ENCODE measurements at regions not wholly inside any gene's neighbourhood (a gene's known extent, or its start where the extent isn't known, plus 50 kb on each side); places are given as distances from the start of the nearest gene placed in this dataset.

DNA sequence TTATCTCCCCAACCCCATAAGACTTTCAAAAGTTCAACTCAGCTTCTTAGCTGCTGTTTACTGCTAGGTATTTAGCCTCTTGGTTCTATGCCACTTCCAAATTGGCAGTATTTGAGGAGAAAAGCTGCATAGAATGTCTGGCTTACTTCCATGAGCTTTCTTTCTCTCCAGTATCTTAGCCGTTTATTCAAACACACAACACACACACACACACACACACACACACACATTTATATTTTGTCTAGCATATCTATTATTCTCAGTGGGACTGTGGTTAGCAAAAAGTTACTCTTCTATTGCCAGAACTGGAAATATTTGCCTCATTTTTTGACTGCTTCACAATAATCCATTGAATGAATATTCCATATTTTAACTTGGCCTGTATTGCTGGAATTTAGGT, 634.2 kb upstream of the IMPG1 start:
- no peaks in the 10 kb centered on the region for H3K27me3 ChIP-seq (replicated peaks; ENCODE audit: control insufficient read depth, insufficient read depth, low read length)
- Mint-ChIP-seq H3K9me3 (ENCODE audit: unreplicated experiment) (no peaks in the 10 kb centered on the region), H3K27me3 (ENCODE audit: insufficient read depth, unreplicated experiment) (no peaks in the 10 kb centered on the region), H3K4me3 (ENCODE audit: unreplicated experiment) (no peak overlapping the region), H3K36me3 (ENCODE audit: insufficient read depth, unreplicated experiment) (no peaks in the 10 kb centered on the region), H3K27ac (ENCODE audit: unreplicated experiment) (no peak overlapping the region), H3K4me1 (ENCODE audit: low read depth, unreplicated experiment) (peaks cover 6% of the 10 kb centered on the region)
- TF ChIP-seq, protein P1, sequence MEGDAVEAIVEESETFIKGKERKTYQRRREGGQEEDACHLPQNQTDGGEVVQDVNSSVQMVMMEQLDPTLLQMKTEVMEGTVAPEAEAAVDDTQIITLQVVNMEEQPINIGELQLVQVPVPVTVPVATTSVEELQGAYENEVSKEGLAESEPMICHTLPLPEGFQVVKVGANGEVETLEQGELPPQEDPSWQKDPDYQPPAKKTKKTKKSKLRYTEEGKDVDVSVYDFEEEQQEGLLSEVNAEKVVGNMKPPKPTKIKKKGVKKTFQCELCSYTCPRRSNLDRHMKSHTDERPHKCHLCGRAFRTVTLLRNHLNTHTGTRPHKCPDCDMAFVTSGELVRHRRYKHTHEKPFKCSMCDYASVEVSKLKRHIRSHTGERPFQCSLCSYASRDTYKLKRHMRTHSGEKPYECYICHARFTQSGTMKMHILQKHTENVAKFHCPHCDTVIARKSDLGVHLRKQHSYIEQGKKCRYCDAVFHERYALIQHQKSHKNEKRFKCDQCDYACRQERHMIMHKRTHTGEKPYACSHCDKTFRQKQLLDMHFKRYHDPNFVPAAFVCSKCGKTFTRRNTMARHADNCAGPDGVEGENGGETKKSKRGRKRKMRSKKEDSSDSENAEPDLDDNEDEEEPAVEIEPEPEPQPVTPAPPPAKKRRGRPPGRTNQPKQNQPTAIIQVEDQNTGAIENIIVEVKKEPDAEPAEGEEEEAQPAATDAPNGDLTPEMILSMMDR (IDR thresholded peaks at IDR 0.05; ENCODE audit: insufficient read depth in 1 of 2, low read depth in 1 of 2, low read length in 1 of 2, severe bottlenecking in 1 of 2, unreplicated experiment in 1 of 2), result no peak
- H3K9me3 ChIP-seq, result no peaks in the 10 kb centered on the region
- H3K36me3 ChIP-seq (ENCODE audit: control insufficient read depth, insufficient read depth, low read length), result no peaks in the 10 kb centered on the region
- no TSS peak for BruUV-seq (replicated peaks)
- intact Hi-C loops (cut with micrococcal nuclease; ENCODE audit: unreplicated experiment), result loop anchor here (10.0 kb wide), 1 partner anchor 88 kb away; no protein-coding TSS in a partner anchor
- DNase-seq, result no peak
- ChIA-PET CTCF (interaction anchor here (0.6 kb wide), 1 partner anchor 295 kb away, joined by 3 read pairs; no protein-coding TSS in a partner anchor), POLR2A (no interaction called here)
- no peak overlapping the region for H3K4me3 ChIP-seq (ENCODE audit: low read depth, low read length)
- H3K4me1 ChIP-seq, result no peaks in the 10 kb centered on the region

DNA sequence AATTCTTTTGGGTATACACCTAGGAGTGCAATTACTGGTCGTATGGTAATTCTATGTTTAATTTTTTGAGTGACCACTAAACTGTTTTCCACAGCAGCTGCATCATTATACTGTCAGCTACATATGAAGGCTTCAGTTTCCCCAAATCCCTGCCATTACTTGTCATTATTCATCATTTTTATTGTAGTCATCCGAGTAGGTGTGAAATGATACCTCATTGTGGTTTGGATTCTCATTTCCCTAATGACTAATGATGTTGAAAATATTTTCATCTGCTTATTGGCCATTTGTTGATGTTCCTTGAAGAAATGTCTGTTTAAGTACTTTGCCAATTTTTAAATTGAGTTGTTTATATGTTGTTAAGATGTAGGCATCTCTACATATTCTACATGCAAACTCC, 633.6 kb upstream of the IMPG1 start:
- peaks cover 6% of the 10 kb centered on the region for H3K4me1 Mint-ChIP-seq (ENCODE audit: low read depth, unreplicated experiment)
- TF ChIP-seq, protein P1 (IDR thresholded peaks at IDR 0.05; ENCODE audit: insufficient read depth in 1 of 2, low read depth in 1 of 2, low read length in 1 of 2, severe bottlenecking in 1 of 2, unreplicated experiment in 1 of 2), result no peak
- no peaks in the 10 kb centered on the region for H3K9me3 Mint-ChIP-seq (ENCODE audit: unreplicated experiment)
- intact Hi-C loops (cut with micrococcal nuclease; ENCODE audit: unreplicated experiment), result loop anchor here (10.0 kb wide), 1 partner anchor 89 kb away; no protein-coding TSS in a partner anchor
- no peaks in the 10 kb centered on the region for H3K9me3 ChIP-seq
- no TSS peak for BruUV-seq (replicated peaks)
- H3K4me3 Mint-ChIP-seq (ENCODE audit: unreplicated experiment), result no peak overlapping the region
- no peak overlapping the region for H3K4me3 ChIP-seq (ENCODE audit: low read depth, low read length)
- H3K27ac Mint-ChIP-seq (ENCODE audit: unreplicated experiment), result no peak overlapping the region
- ChIA-PET POLR2A (no interaction called here), CTCF (interaction anchor here (0.6 kb wide), 1 partner anchor 295 kb away, joined by 3 read pairs; no protein-coding TSS in a partner anchor)
- H3K36me3 ChIP-seq (ENCODE audit: control insufficient read depth, insufficient read depth, low read length), result no peaks in the 10 kb centered on the region
- no peaks in the 10 kb centered on the region for H3K27me3 Mint-ChIP-seq (ENCODE audit: insufficient read depth, unreplicated experiment)
- no peaks in the 10 kb centered on the region for H3K27me3 ChIP-seq (replicated peaks; ENCODE audit: control insufficient read depth, insufficient read depth, low read length)
- H3K4me1 ChIP-seq, result no peaks in the 10 kb centered on the region
- no peak for DNase-seq
- H3K36me3 Mint-ChIP-seq (ENCODE audit: insufficient read depth, unreplicated experiment), result no peaks in the 10 kb centered on the region

DNA sequence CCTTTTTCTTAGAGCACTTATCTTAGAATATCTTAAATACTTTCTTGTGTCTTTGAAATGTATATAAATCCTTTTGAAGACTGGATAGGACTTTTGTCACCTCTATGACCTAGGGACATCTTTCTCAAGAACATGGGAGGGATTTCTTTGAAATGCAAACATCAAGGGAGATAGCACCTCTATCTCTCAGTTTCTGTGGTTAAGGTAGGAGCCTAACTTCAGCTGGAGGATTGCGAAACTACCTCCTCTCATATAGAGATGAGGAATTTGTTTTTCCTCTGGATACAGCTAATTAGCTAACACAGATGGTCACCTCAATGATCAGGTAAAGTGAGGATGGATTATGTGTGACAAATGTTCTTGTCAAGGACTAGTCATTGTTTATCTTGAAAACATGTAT, 631.3 kb upstream of the IMPG1 start:
- intact Hi-C loops (cut with micrococcal nuclease; ENCODE audit: unreplicated experiment), result loop anchor here (10.0 kb wide), 1 partner anchor 91 kb away; no protein-coding TSS in a partner anchor
- Mint-ChIP-seq H3K27me3 (ENCODE audit: insufficient read depth, unreplicated experiment) (no peaks in the 10 kb centered on the region), H3K27ac (ENCODE audit: unreplicated experiment) (no peak overlapping the region), H3K4me1 (ENCODE audit: low read depth, unreplicated experiment) (peaks cover 2% of the 10 kb centered on the region), H3K9me3 (ENCODE audit: unreplicated experiment) (no peaks in the 10 kb centered on the region), H3K4me3 (ENCODE audit: unreplicated experiment) (no peak overlapping the region), H3K36me3 (ENCODE audit: insufficient read depth, unreplicated experiment) (no peaks in the 10 kb centered on the region)
- no peaks in the 10 kb centered on the region for H3K9me3 ChIP-seq
- POLR2A ChIA-PET, result no interaction called here
- no peak overlapping the region for H3K4me3 ChIP-seq (ENCODE audit: low read depth, low read length)
- no peaks in the 10 kb centered on the region for H3K27me3 ChIP-seq (replicated peaks; ENCODE audit: control insufficient read depth, insufficient read depth, low read length)
- no peaks in the 10 kb centered on the region for H3K36me3 ChIP-seq (ENCODE audit: control insufficient read depth, insufficient read depth, low read length)
- no peaks in the 10 kb centered on the region for H3K4me1 ChIP-seq
- TF ChIP-seq, protein P1 (IDR thresholded peaks at IDR 0.05; ENCODE audit: insufficient read depth in 1 of 2, low read depth in 1 of 2, low read length in 1 of 2, severe bottlenecking in 1 of 2, unreplicated experiment in 1 of 2), result no peak
- BruUV-seq (replicated peaks), result no TSS peak
- DNase-seq, result no peak
- CTCF ChIA-PET, result no interaction called here
